ENCODE measurements at regions not wholly inside any gene's neighbourhood (a gene's known extent, or its start where the extent isn't known, plus 50 kb on each side); places are given as distances from the start of the nearest gene placed in this dataset.

- TF ChIP-seq CTCF (conservative IDR thresholded peaks at IDR 0.05; ENCODE audit: low read length) (no peak), EZH2phosphoT487 (IDR thresholded peaks at IDR 0.05; ENCODE audit: borderline replicate concordance) (no peak)
These were observed 385.1 kb downstream of the TCERG1L start for GRCh38 chr10:130926442-130926841.
